Memory B cell (primary cell): ENCODE measurements at regions not wholly inside any gene's neighbourhood (a gene's known extent, or its start where the extent isn't known, plus 50 kb on each side); places are given as distances from the start of the nearest gene placed in this dataset.

ENCODE experiments used
- ATAC-seq: fragments of 150-1000 bp; cut with Tn5 transposase; 2 replicates; pipeline ENCODE4 v1.10.0; 2021; ENCODE audit warnings: low read depth, mild to moderate bottlenecking, moderate library complexity
- DNase-seq, 2 donors: peaks; one replicate each; pipeline ENCODE4 v3.0.0; 2022; ENCODE audit warnings: low spot score in 2 of 2
- H3K27ac Mint-ChIP-seq: one replicate; pipeline ENCODE4 v1.8.0; 2022; ENCODE audit warnings: mild to moderate bottlenecking, moderate library complexity, mixed read lengths
- H3K27me3 Mint-ChIP-seq: one replicate; pipeline ENCODE4 v1.8.0; 2022; ENCODE audit warnings: mixed read lengths
- H3K36me3 Mint-ChIP-seq: one replicate; pipeline ENCODE4 v1.8.0; 2022; ENCODE audit warnings: mild to moderate bottlenecking, mixed read lengths
- H3K4me1 Mint-ChIP-seq: one replicate; pipeline ENCODE4 v1.8.0; 2022; ENCODE audit warnings: mixed read lengths
- H3K4me3 Mint-ChIP-seq: one replicate; pipeline ENCODE4 v1.8.0; 2022; ENCODE audit warnings: mild to moderate bottlenecking, moderate library complexity, mixed read lengths
- H3K9me3 Mint-ChIP-seq: one replicate; pipeline ENCODE4 v1.8.0; 2022; ENCODE audit warnings: mixed read lengths

DNA sequence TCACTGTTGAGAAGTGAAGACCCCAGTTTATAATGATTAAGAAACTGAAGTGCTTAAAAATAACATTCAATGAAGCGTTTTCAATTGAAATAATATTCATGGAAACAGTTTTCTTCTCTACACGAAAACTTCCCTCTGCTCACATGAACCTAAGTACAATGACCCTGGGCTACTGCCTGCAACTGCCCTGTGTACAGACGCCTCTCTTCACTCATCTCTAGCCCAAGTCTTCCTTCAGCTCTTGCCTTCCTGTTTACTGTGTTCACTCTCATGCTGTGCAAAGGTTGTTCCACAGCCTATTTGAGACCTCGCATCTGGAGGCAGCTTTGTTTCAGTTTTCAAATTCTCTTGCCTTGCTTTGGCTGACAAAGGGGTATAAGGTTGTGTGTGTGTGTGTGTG is 100.8 kb downstream of the GRIN2B start:
- H3K4me1 Mint-ChIP-seq: no peaks in the 10 kb centered on the region
- H3K27me3 Mint-ChIP-seq: peaks cover 8% of the 10 kb centered on the region
- ATAC-seq: no peak
- H3K4me3 Mint-ChIP-seq: no peak overlapping the region
- H3K36me3 Mint-ChIP-seq: no peaks in the 10 kb centered on the region
- peaks cover 2% of the 10 kb centered on the region for H3K9me3 Mint-ChIP-seq
- no peak overlapping the region for H3K27ac Mint-ChIP-seq
- DNase-seq: no peak

DNA sequence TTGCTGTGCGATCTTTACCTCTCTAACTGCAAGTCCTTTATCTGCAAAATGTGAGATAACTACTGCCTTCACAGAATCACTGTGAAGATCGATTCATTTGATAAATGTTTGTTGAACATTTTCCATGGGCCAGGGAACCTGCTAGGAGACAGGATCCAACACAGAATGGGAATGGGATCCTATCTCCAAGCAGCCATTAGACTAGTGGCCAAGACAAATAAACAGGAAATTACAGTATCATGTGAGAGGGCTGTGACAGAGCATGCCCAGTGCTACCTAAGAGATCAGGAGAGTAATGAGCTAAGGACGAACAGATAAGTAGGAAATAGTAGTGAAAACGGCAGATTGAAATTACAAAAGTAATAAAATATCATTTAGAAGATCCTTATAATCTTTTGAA is 105.7 kb downstream of the GRIN2B start:
- no peaks in the 10 kb centered on the region for H3K4me1 Mint-ChIP-seq
- DNase-seq: no peak
- no peak overlapping the region for H3K4me3 Mint-ChIP-seq
- peaks cover 3% of the 10 kb centered on the region for H3K27me3 Mint-ChIP-seq
- no peaks in the 10 kb centered on the region for H3K36me3 Mint-ChIP-seq
- ATAC-seq: no peak
- H3K9me3 Mint-ChIP-seq: no peaks in the 10 kb centered on the region
- no peak overlapping the region for H3K27ac Mint-ChIP-seq

- Mint-ChIP-seq H3K4me1 (no peaks in the 10 kb centered on the region), H3K36me3 (no peaks in the 10 kb centered on the region), H3K27ac (no peak overlapping the region), H3K9me3 (no peaks in the 10 kb centered on the region), H3K4me3 (no peak overlapping the region), H3K27me3 (peaks cover 7% of the 10 kb centered on the region)
- ATAC-seq (no peak), DNase-seq (no peak)
Observed at GRCh38 chr12:13870255-13870654, 111.1 kb downstream of the GRIN2B start.

GRCh38 chr12:13864081-13864673 is 117.2 kb downstream of the GRIN2B start:
- Mint-ChIP-seq H3K27ac (no peak overlapping the region), H3K36me3 (no peaks in the 10 kb centered on the region), H3K9me3 (no peaks in the 10 kb centered on the region), H3K4me3 (no peak overlapping the region), H3K27me3 (peaks cover 16% of the 10 kb centered on the region), H3K4me1 (peaks cover 2% of the 10 kb centered on the region)
- ATAC-seq (peak; percentile 84), DNase-seq (peak; percentile 59 to 66)

DNA sequence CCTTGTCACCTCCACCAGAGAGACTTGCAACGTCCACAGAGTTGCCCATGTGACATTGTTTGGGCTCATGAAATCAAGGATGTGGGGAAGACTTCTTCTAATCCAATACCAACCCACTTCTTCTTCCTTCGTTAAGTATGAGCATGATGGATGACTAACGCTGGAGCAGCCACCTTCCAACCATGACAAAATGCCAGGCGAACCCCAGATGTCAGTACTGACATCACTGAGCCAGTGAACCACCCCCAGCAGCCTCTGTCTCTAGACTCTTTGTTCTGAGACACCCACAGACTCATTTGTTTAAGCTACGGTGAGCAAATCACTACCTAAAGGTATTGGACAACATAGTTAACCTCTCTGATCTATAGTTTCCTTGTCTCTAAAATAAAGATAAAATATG is 123.7 kb downstream of the GRIN2B start:
- no peak for DNase-seq
- Mint-ChIP-seq H3K4me1 (no peaks in the 10 kb centered on the region), H3K4me3 (no peak overlapping the region), H3K27me3 (peaks cover 16% of the 10 kb centered on the region), H3K9me3 (no peaks in the 10 kb centered on the region), H3K36me3 (no peaks in the 10 kb centered on the region), H3K27ac (no peak overlapping the region)
- no peak for ATAC-seq

DNA sequence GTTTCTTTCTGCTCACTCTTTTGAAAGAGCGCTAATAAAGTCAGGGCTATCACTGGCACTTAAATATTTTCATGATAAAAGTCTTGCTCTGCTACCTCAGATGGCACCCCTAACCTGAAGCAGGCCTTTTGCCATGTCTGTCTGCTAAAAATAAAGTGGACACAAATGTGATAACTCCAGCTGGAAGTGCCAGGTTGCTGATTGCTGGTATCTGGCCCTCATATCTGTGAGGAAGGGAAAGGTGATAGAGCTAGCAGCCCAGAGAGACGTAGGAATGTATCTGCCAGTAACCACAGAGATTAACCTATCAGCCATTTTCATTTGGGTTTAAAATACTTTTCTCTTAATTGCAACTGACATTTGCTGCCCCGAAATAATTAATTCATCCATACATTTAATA is 127.9 kb downstream of the GRIN2B start:
- H3K27me3 Mint-ChIP-seq: peaks cover 6% of the 10 kb centered on the region
- no peak overlapping the region for H3K27ac Mint-ChIP-seq
- H3K4me1 Mint-ChIP-seq: peaks cover 2% of the 10 kb centered on the region
- H3K4me3 Mint-ChIP-seq: no peak overlapping the region
- H3K36me3 Mint-ChIP-seq: no peaks in the 10 kb centered on the region
- no peaks in the 10 kb centered on the region for H3K9me3 Mint-ChIP-seq
- DNase-seq (no peak), ATAC-seq (no peak)

DNA sequence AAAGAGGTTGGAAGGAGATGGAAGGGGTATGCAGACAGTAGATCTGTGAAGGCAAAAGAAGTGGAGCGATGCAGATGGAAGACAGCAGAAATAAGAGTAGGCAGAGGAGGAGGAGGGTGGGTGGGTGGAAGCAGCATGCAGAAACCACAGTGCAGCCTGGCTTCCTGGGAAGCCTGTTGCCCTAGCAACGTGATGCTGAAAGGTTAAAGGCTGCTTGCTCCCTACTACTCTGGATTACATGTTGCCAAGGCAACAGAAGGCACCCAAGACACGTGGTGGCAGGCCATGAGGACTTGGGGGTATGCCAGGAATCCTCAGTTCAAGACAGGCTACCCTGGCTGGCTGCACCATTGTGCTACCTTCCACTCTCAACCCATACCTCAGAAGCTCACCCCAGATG is 129.6 kb downstream of the GRIN2B start:
- DNase-seq (no peak), ATAC-seq (no peak)
- Mint-ChIP-seq H3K36me3 (no peaks in the 10 kb centered on the region), H3K4me3 (no peak overlapping the region), H3K9me3 (no peaks in the 10 kb centered on the region), H3K27ac (no peak overlapping the region), H3K27me3 (peaks cover 9% of the 10 kb centered on the region), H3K4me1 (peaks cover 4% of the 10 kb centered on the region)

- ATAC-seq: no peak
- peaks cover 10% of the 10 kb centered on the region for H3K27me3 Mint-ChIP-seq
- no peak overlapping the region for H3K27ac Mint-ChIP-seq
- H3K4me3 Mint-ChIP-seq: no peak overlapping the region
- DNase-seq: no peak
- H3K36me3 Mint-ChIP-seq: no peaks in the 10 kb centered on the region
- H3K4me1 Mint-ChIP-seq: peaks cover 4% of the 10 kb centered on the region
- H3K9me3 Mint-ChIP-seq: no peaks in the 10 kb centered on the region
Observed at GRCh38 chr12:13849456-13849855, 131.9 kb downstream of the GRIN2B start.

DNA sequence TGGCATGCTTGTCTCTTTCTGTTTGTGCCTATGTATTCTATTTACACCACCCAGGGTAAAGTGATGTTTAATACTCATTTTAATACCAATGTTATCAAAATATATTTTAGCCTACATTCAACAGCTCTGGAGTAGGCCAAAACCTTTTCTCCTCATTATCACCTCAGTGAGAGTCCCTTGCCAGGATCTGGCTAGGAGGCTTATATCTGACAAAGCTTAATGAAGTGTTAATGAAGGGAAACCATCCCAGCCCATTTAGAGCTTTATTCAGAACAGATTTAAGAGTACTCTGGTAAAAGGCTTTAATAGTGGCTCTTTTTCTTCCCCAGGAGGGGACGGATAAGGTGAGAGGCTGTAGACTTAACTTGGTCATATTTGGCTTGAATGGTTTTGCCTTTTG is 137.6 kb downstream of the GRIN2B start:
- H3K4me3 Mint-ChIP-seq: no peak overlapping the region
- H3K36me3 Mint-ChIP-seq: no peaks in the 10 kb centered on the region
- H3K4me1 Mint-ChIP-seq: peaks cover 2% of the 10 kb centered on the region
- DNase-seq (no peak), ATAC-seq (no peak)
- H3K27me3 Mint-ChIP-seq: peaks cover 14% of the 10 kb centered on the region
- H3K9me3 Mint-ChIP-seq: no peaks in the 10 kb centered on the region
- no peak overlapping the region for H3K27ac Mint-ChIP-seq

DNA sequence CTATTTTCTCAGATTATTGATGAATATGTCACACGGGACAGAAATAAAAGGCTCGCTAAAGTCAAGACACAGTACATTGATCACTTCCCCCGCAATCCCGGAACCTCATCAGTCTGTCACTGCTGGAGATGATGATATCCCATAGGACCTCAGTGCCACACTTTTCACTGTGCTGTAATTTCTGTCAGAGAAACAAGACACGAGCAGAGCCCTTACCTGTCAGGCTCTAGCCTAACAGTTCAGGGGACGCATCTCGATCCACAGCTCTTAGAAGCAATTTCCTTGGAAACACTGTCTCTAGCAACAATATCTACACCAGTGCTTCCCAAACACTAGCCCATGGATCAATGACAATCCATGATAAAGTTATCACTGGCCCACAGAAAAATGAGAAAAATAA is 140.0 kb downstream of the GRIN2B start:
- ATAC-seq (no peak), DNase-seq (no peak)
- Mint-ChIP-seq H3K36me3 (no peaks in the 10 kb centered on the region), H3K4me1 (no peaks in the 10 kb centered on the region), H3K9me3 (no peaks in the 10 kb centered on the region), H3K27ac (no peak overlapping the region), H3K4me3 (no peak overlapping the region), H3K27me3 (peaks cover 12% of the 10 kb centered on the region)

DNA sequence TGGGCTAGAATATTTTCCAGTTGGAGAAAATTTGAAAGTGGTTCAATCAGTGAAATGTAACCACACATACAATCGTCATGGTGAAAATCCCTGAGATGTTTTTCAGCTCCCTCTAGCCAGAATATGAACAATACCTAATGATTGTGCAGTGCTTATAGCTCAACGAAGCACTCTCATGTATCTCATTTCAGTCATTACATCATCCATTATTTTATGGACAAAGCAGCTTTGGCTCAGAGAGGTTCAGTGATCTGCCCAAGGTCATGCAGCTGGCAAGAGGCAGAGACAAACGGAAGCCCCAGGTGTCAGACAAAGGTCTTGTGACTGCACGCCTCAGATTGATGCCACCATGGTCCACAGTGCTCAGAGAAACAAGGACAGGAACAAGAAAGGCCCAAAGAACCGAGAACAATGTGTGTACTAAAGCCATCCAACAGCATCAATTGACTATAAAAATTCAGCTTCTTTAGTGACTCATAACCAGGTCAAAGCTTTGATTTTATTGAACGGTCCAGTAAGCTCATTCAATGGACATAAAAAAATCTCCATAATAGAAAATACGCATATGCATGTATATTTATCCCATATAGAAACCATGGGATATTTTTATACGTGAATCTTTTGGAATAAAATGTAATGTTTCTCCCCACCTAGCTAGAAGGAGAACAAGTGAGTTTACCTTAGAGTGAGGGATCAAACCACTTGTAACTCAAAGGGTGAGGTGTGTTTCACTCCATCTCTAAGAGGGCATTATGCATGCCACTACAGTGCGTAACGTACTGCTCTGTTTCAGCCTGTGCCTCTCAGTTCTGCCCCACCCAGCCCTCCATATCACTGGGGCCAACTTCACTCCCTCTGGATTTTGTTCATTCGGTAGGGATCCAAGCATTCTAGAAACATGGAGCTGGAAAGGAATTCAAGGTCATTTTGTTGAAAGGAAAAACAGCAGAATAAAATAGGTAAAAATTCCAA is 141.8 kb downstream of the GRIN2B start:
- no peak for ATAC-seq
- Mint-ChIP-seq H3K9me3 (no peaks in the 10 kb centered on the region), H3K4me1 (no peaks in the 10 kb centered on the region), H3K36me3 (no peaks in the 10 kb centered on the region), H3K27me3 (peaks cover 14% of the 10 kb centered on the region), H3K4me3 (no peak overlapping the region), H3K27ac (no peak overlapping the region)
- no peak for DNase-seq

DNA sequence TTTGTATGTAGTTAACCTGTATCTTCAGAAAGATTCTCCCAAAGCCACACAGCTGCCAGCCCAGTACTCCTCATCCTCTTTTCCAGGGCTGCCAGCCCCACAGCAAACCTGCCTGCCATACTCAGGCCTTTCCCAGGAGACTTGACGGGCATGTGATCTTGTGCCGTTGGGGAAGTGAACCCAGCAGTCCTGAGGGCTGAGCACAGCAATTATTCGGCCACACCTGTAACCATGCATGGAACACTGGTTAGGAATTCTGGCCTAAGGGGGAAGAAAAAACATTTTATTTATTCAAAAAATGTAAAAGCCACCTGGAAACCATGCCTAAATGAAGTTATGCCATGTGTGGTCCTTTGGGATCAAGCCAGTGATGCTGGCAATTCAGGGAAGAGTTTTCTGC is 145.3 kb downstream of the GRIN2B start:
- Mint-ChIP-seq H3K4me1 (no peaks in the 10 kb centered on the region), H3K9me3 (no peaks in the 10 kb centered on the region), H3K27me3 (peaks cover 14% of the 10 kb centered on the region), H3K4me3 (no peak overlapping the region), H3K36me3 (peaks cover 2% of the 10 kb centered on the region), H3K27ac (no peak overlapping the region)
- ATAC-seq (no peak), DNase-seq (no peak)

GRCh38 chr12:13835652-13836051 is 145.8 kb downstream of the GRIN2B start:
- no peak for DNase-seq
- no peaks in the 10 kb centered on the region for H3K9me3 Mint-ChIP-seq
- H3K27ac Mint-ChIP-seq: no peak overlapping the region
- H3K27me3 Mint-ChIP-seq: peaks cover 14% of the 10 kb centered on the region
- H3K4me3 Mint-ChIP-seq: no peak overlapping the region
- no peak for ATAC-seq
- H3K4me1 Mint-ChIP-seq: no peaks in the 10 kb centered on the region
- H3K36me3 Mint-ChIP-seq: peaks cover 2% of the 10 kb centered on the region

DNA sequence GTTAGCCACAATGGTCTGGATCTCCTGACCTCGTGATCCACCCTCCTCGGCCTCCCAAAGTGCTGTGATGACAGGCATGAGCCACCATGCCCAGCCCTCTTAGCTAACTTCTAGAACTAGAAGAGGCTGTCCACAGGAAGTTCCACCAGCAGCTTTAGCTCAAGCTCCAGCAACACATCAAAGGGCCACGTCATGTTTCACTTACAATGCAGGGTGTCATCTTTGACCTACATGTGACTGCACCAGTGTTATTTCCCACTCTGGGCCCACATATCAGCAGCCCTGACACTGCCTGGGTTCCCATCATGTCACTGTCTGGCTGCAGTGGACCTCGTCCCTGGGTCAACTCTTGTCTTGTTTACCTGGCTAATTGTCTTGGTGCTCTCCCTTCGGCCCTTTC is 147.2 kb downstream of the GRIN2B start:
- Mint-ChIP-seq H3K27ac (no peak overlapping the region), H3K9me3 (no peaks in the 10 kb centered on the region), H3K36me3 (peaks cover 2% of the 10 kb centered on the region), H3K27me3 (peaks cover 14% of the 10 kb centered on the region), H3K4me1 (no peaks in the 10 kb centered on the region), H3K4me3 (no peak overlapping the region)
- no peak for ATAC-seq
- no peak for DNase-seq

DNA sequence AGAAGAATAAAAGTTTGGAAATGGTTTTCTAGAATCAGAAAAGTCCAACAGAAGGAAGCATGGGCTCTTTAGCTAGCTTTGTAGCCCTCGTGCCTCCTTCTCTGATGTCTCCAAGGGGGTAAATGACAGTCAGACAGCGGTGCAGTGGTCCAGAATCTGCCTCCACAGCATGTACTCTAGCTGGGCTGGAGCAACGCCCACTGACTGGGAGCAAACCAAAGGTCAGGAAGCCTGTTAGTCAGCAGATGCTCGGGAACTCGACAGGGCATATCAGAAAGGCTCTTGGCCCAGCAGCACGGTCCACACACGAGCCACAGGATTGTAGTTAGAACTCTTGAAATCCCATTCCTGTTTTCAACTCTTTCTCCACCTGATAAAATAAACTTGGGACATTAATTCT is 164.3 kb downstream of the GRIN2B start:
- DNase-seq (no peak), ATAC-seq (no peak)
- Mint-ChIP-seq H3K36me3 (no peaks in the 10 kb centered on the region), H3K27ac (no peak overlapping the region), H3K4me3 (no peak overlapping the region), H3K4me1 (no peaks in the 10 kb centered on the region), H3K27me3 (peaks cover 3% of the 10 kb centered on the region), H3K9me3 (no peaks in the 10 kb centered on the region)
